IMR-90 (cell line): ENCODE measurements at regions not wholly inside any gene's neighbourhood (a gene's known extent, or its start where the extent isn't known, plus 50 kb on each side); places are given as distances from the start of the nearest gene placed in this dataset.
"Not testable (repeated sequence)": the region's sequence is repeated elsewhere in the genome, so short reads cannot be mapped to it uniquely, and the experiment has no call there.

Source experiments
- MXI1 ChIP-seq: IDR thresholded peaks from 2 replicates; pipeline ENCODE4 v1.6.1; 2012; ENCODE audit warnings: low read depth, mild to moderate bottlenecking, low read length, moderate library complexity, borderline replicate concordance
- POLR2A ChIP-seq: IDR thresholded peaks from 2 replicates; pipeline ENCODE4 v1.6.1; 2012; ENCODE audit warnings: mild to moderate bottlenecking, low read depth, low read length
- TF ChIP-seq, protein P1 (sequence below): conservative IDR thresholded peaks from 2 replicates; pipeline ENCODE4 v1.5.1; 2012; ENCODE audit warnings: mild to moderate bottlenecking, low read depth, low read length, improper control_type of control experiment

GRCh38 chr7:75257442-75257841 is 138.0 kb upstream of the TRIM73 start:
- TF ChIP-seq, protein P1, sequence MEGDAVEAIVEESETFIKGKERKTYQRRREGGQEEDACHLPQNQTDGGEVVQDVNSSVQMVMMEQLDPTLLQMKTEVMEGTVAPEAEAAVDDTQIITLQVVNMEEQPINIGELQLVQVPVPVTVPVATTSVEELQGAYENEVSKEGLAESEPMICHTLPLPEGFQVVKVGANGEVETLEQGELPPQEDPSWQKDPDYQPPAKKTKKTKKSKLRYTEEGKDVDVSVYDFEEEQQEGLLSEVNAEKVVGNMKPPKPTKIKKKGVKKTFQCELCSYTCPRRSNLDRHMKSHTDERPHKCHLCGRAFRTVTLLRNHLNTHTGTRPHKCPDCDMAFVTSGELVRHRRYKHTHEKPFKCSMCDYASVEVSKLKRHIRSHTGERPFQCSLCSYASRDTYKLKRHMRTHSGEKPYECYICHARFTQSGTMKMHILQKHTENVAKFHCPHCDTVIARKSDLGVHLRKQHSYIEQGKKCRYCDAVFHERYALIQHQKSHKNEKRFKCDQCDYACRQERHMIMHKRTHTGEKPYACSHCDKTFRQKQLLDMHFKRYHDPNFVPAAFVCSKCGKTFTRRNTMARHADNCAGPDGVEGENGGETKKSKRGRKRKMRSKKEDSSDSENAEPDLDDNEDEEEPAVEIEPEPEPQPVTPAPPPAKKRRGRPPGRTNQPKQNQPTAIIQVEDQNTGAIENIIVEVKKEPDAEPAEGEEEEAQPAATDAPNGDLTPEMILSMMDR = not testable (repeated sequence)
- TF ChIP-seq POLR2A, MXI1: not testable (repeated sequence)
